Hippocampal formation (tissue), 2 donors: ENCODE measurements at regions not wholly inside any gene's neighbourhood (a gene's known extent, or its start where the extent isn't known, plus 50 kb on each side); places are given as distances from the start of the nearest gene placed in this dataset.
"Not testable (repeated sequence)": the region's sequence is repeated elsewhere in the genome, so short reads cannot be mapped to it uniquely, and the experiment has no call there.

Experiments used
- DNase-seq, 2 donors: peaks; one replicate each; lab custom pipeline; 2025; lab: John Stamatoyannopoulos, UW

GRCh38 chr4:53866055-53866454, 198.3 kb downstream of the CHIC2 start:
- no peak for DNase-seq

- DNase-seq = no peak
These were observed 199.4 kb downstream of the CHIC2 start for GRCh38 chr4:53865054-53865453.

- no peak for DNase-seq
These were observed 200.6 kb downstream of the CHIC2 start for GRCh38 chr4:53863736-53864365.

GRCh38 chr4:53863158-53863557, 201.2 kb downstream of the CHIC2 start:
- DNase-seq = no peak

GRCh38 chr4:53861856-53862610, 202.4 kb downstream of the CHIC2 start:
- DNase-seq = no peak

GRCh38 chr4:53859305-53859704, 205.1 kb downstream of the CHIC2 start:
- no peak for DNase-seq

- no peak for DNase-seq
These were observed 205.7 kb downstream of the CHIC2 start for GRCh38 chr4:53858744-53859143.

GRCh38 chr4:53855581-53856250, 208.7 kb downstream of the CHIC2 start:
- no peak for DNase-seq

- DNase-seq = no peak
These were observed 209.3 kb downstream of the CHIC2 start for GRCh38 chr4:53854991-53855568.

- DNase-seq = no peak
These were observed 212.1 kb downstream of the CHIC2 start for GRCh38 chr4:53852343-53852742.

- no peak for DNase-seq
These were observed 216.4 kb downstream of the CHIC2 start for GRCh38 chr4:53847965-53848364.

GRCh38 chr4:53844551-53844950, 219.9 kb downstream of the CHIC2 start:
- DNase-seq = no peak

GRCh38 chr4:53844133-53844532, 220.3 kb downstream of the CHIC2 start:
- no peak for DNase-seq

GRCh38 chr4:53841711-53842110, 222.7 kb downstream of the CHIC2 start:
- no peak for DNase-seq

GRCh38 chr4:53840643-53841042, 223.8 kb downstream of the CHIC2 start:
- DNase-seq = no peak

- DNase-seq = not testable (repeated sequence)
These were observed 231.0 kb downstream of the CHIC2 start for GRCh38 chr4:53833302-53834003.

- no peak for DNase-seq
These were observed 231.9 kb downstream of the CHIC2 start for GRCh38 chr4:53832549-53832948.

GRCh38 chr4:53830511-53830910, 233.9 kb downstream of the CHIC2 start:
- no peak for DNase-seq

- no peak for DNase-seq
These were observed 230.0 kb upstream of the LNX1 start for GRCh38 chr4:53821179-53821851.

GRCh38 chr4:53818104-53818503, 226.8 kb upstream of the LNX1 start:
- no peak for DNase-seq

GRCh38 chr4:53816561-53816960, 225.3 kb upstream of the LNX1 start:
- DNase-seq = no peak

GRCh38 chr4:53815281-53815680, 224.0 kb upstream of the LNX1 start:
- no peak for DNase-seq
